ENCODE measurements at regions not wholly inside any gene's neighbourhood (a gene's known extent, or its start where the extent isn't known, plus 50 kb on each side); places are given as distances from the start of the nearest gene placed in this dataset.
"Not testable (repeated sequence)": the region's sequence is repeated elsewhere in the genome, so short reads cannot be mapped to it uniquely, and the experiment has no call there.

- not testable (repeated sequence) for FAIRE-seq; DNase-seq (ENCODE audit: insufficient read length, low spot score)
Measured at GRCh38 chr4:8983921-8984320, 112.3 kb upstream of the HMX1 start.

GRCh38 chr4:8976466-8977128, 105.0 kb upstream of the HMX1 start:
- DNase-seq (ENCODE audit: insufficient read length, low spot score); FAIRE-seq: not testable (repeated sequence)

GRCh38 chr4:8972635-8973034, 101.0 kb upstream of the HMX1 start:
- not testable (repeated sequence) for DNase-seq (ENCODE audit: insufficient read length, low spot score); FAIRE-seq

GRCh38 chr4:8965896-8966295, 94.3 kb upstream of the HMX1 start:
- not testable (repeated sequence) for DNase-seq (ENCODE audit: insufficient read length, low spot score); FAIRE-seq

GRCh38 chr4:8964201-8964788, 92.7 kb upstream of the HMX1 start:
- FAIRE-seq; DNase-seq (ENCODE audit: insufficient read length, low spot score): not testable (repeated sequence)

GRCh38 chr4:8963533-8963932, 91.9 kb upstream of the HMX1 start:
- not testable (repeated sequence) for FAIRE-seq; DNase-seq (ENCODE audit: insufficient read length, low spot score)

GRCh38 chr4:8961343-8961742, 89.7 kb upstream of the HMX1 start:
- DNase-seq (ENCODE audit: insufficient read length, low spot score); FAIRE-seq: not testable (repeated sequence)

GRCh38 chr4:8959471-8959870, 87.8 kb upstream of the HMX1 start:
- not testable (repeated sequence) for FAIRE-seq

GRCh38 chr4:8954001-8954400, 82.4 kb upstream of the HMX1 start:
- not testable (repeated sequence) for DNase-seq (ENCODE audit: insufficient read length, low spot score); FAIRE-seq

More at GRCh38 chr4:8959471-8959870, 87.8 kb upstream of the HMX1 start:
- DNase-seq (ENCODE audit: insufficient read length, low spot score) = not testable (repeated sequence)

GRCh38 chr4:8952791-8953190, 81.2 kb upstream of the HMX1 start:
- not testable (repeated sequence) for DNase-seq (ENCODE audit: insufficient read length, low spot score); FAIRE-seq

GRCh38 chr4:8952109-8952508, 80.5 kb upstream of the HMX1 start:
- FAIRE-seq; DNase-seq (ENCODE audit: insufficient read length, low spot score): not testable (repeated sequence)

GRCh38 chr4:8945506-8945905, 73.9 kb upstream of the HMX1 start:
- not testable (repeated sequence) for FAIRE-seq; DNase-seq (ENCODE audit: insufficient read length, low spot score)

GRCh38 chr4:8943367-8943766, 71.7 kb upstream of the HMX1 start:
- DNase-seq (ENCODE audit: insufficient read length, low spot score); FAIRE-seq: not testable (repeated sequence)

- FAIRE-seq; DNase-seq (ENCODE audit: insufficient read length, low spot score): not testable (repeated sequence)
Measured at GRCh38 chr4:8942088-8942487, 70.4 kb upstream of the HMX1 start.

GRCh38 chr4:8941492-8941805, 69.8 kb upstream of the HMX1 start:
- not testable (repeated sequence) for FAIRE-seq; DNase-seq (ENCODE audit: insufficient read length, low spot score)

GRCh38 chr4:8940792-8941491, 69.3 kb upstream of the HMX1 start:
- DNase-seq (ENCODE audit: insufficient read length, low spot score) (no peak), FAIRE-seq (no peak)

GRCh38 chr4:8939840-8940742, 68.5 kb upstream of the HMX1 start:
- no peak for FAIRE-seq
- DNase-seq (ENCODE audit: insufficient read length, low spot score) = no peak

- FAIRE-seq (no peak), DNase-seq (ENCODE audit: insufficient read length, low spot score) (no peak)
Measured at GRCh38 chr4:8939160-8939839, 67.7 kb upstream of the HMX1 start.

GRCh38 chr4:8938623-8939022, 67.0 kb upstream of the HMX1 start:
- no peak for DNase-seq (ENCODE audit: insufficient read length, low spot score)
- no peak for FAIRE-seq

GRCh38 chr4:8938137-8938536, 66.5 kb upstream of the HMX1 start:
- DNase-seq (ENCODE audit: insufficient read length, low spot score) = no peak
- FAIRE-seq = no peak
